RWPE2 (cell line): ENCODE measurements at regions not wholly inside any gene's neighbourhood (a gene's known extent, or its start where the extent isn't known, plus 50 kb on each side); places are given as distances from the start of the nearest gene placed in this dataset.

Experiments
- ATAC-seq: fragments of 200-7000 bp; cut with Tn5 transposase; 3 replicates; pipeline ENCODE4 v1.9.1; 2021; ENCODE audit warnings: low read depth
- DNase-seq: peaks from one replicate; pipeline ENCODE4 v3.0.0-alpha.2; 2020; ENCODE audit warnings: low spot score
- H3K27ac ChIP-seq: fragments of 450-650 bp; 2 replicates; pipeline ENCODE4 v1.5.1; 2017; ENCODE audit warnings: mild to moderate bottlenecking; ENCODE audit not compliant: poor library complexity, severe bottlenecking
- H3K27me3 ChIP-seq: fragments of 250-450 bp; sonication (Bioruptor Pico); 2 replicates; pipeline ENCODE4 v1.5.1; 2021; ENCODE audit warnings: mild to moderate bottlenecking, moderate library complexity; ENCODE audit not compliant: insufficient read depth, poor library complexity, severe bottlenecking
- H3K36me3 ChIP-seq: fragments of 250-450 bp; sonication (Bioruptor Pico); 2 replicates; pipeline ENCODE4 v1.5.1; 2020; ENCODE audit warnings: low read depth, mild to moderate bottlenecking, moderate library complexity
- H3K4me1 ChIP-seq: fragments of 250-450 bp; sonication (Bioruptor Pico); 2 replicates; pipeline ENCODE4 v1.5.1; 2021; ENCODE audit warnings: mild to moderate bottlenecking, moderate library complexity; ENCODE audit not compliant: insufficient read depth, poor library complexity, severe bottlenecking
- H3K4me3 ChIP-seq: fragments of 250-450 bp; sonication (Bioruptor Pico); 2 replicates; pipeline ENCODE4 v1.5.1; 2021; ENCODE audit warnings: mild to moderate bottlenecking, moderate library complexity; ENCODE audit not compliant: severe bottlenecking
- H3K9me3 ChIP-seq: fragments of 250-450 bp; sonication (Bioruptor Pico); 2 replicates; pipeline ENCODE4 v1.5.1; 2021; ENCODE audit warnings: mild to moderate bottlenecking, moderate library complexity; ENCODE audit not compliant: severe bottlenecking
- CTCF ChIP-seq: fragments of 450-650 bp; IDR thresholded peaks from one replicate; pipeline ENCODE4 v1.5.1; 2017; ENCODE audit warnings: mild to moderate bottlenecking, moderate library complexity; ENCODE audit not compliant: poor library complexity, severe bottlenecking

GRCh38 chr18:27582760-27583412, 397.8 kb upstream of the CHST9 start:
- H3K27ac ChIP-seq = no peak overlapping the region
- DNase-seq (no peak), ATAC-seq (no peak)
- H3K9me3 ChIP-seq = no peaks in the 10 kb centered on the region
- no peaks in the 10 kb centered on the region for H3K36me3 ChIP-seq
- H3K4me1 ChIP-seq = no peaks in the 10 kb centered on the region
- TF ChIP-seq CTCF = no peak
- H3K4me3 ChIP-seq = no peak overlapping the region
- no peaks in the 10 kb centered on the region for H3K27me3 ChIP-seq

GRCh38 chr18:27581296-27581904, 396.3 kb upstream of the CHST9 start:
- no peak overlapping the region for H3K27ac ChIP-seq
- H3K9me3 ChIP-seq = no peaks in the 10 kb centered on the region
- H3K36me3 ChIP-seq = no peaks in the 10 kb centered on the region
- H3K27me3 ChIP-seq = no peaks in the 10 kb centered on the region
- TF ChIP-seq CTCF = no peak
- ATAC-seq (no peak), DNase-seq (no peak)
- no peak overlapping the region for H3K4me3 ChIP-seq
- no peaks in the 10 kb centered on the region for H3K4me1 ChIP-seq

GRCh38 chr18:27579364-27579763, 394.3 kb upstream of the CHST9 start:
- Histone ChIP-seq H3K9me3 (no peaks in the 10 kb centered on the region), H3K36me3 (no peaks in the 10 kb centered on the region), H3K27me3 (no peaks in the 10 kb centered on the region), H3K27ac (no peak overlapping the region), H3K4me1 (no peaks in the 10 kb centered on the region), H3K4me3 (no peak overlapping the region)
- DNase-seq (no peak), ATAC-seq (no peak)
- TF ChIP-seq CTCF = no peak

- no peak overlapping the region for H3K4me3 ChIP-seq
- H3K9me3 ChIP-seq = no peaks in the 10 kb centered on the region
- TF ChIP-seq CTCF = no peak
- no peak for ATAC-seq
- no peaks in the 10 kb centered on the region for H3K27me3 ChIP-seq
- no peak for DNase-seq
- H3K4me1 ChIP-seq = no peaks in the 10 kb centered on the region
- no peaks in the 10 kb centered on the region for H3K36me3 ChIP-seq
- H3K27ac ChIP-seq = no peak overlapping the region
These were observed 392.6 kb upstream of the CHST9 start for GRCh38 chr18:27577752-27578151.

GRCh38 chr18:27577265-27577664, 392.2 kb upstream of the CHST9 start:
- no peak overlapping the region for H3K27ac ChIP-seq

More at GRCh38 chr18:27577265-27577664, 392.2 kb upstream of the CHST9 start:
- ATAC-seq (no peak), DNase-seq (no peak)
- H3K27me3 ChIP-seq = no peaks in the 10 kb centered on the region
- no peaks in the 10 kb centered on the region for H3K4me1 ChIP-seq
- no peaks in the 10 kb centered on the region for H3K9me3 ChIP-seq
- no peak for TF ChIP-seq CTCF
- no peak overlapping the region for H3K4me3 ChIP-seq
- H3K36me3 ChIP-seq = no peaks in the 10 kb centered on the region
